CD4-positive, CD25-positive, alpha-beta regulatory T cell (primary cell): ENCODE measurements at regions not wholly inside any gene's neighbourhood (a gene's known extent, or its start where the extent isn't known, plus 50 kb on each side); places are given as distances from the start of the nearest gene placed in this dataset.

Experiments used
- ATAC-seq, 2 donors: fragments of 150-1000 bp; cut with Tn5 transposase; one replicate each; pipeline ENCODE4 v1.10.0; 2021; ENCODE audit warnings: low read depth in 2 of 2, moderate number of reproducible peaks in 2 of 2, moderate library complexity in 1 of 2
- DNase-seq, 3 donors: peaks; one replicate each; pipeline versions ENCODE4 v3.0.0 to v3.0.0-alpha.2; 2012 to 2022; ENCODE audit warnings: mixed read lengths in 1 of 3
- H3K27ac ChIP-seq: one replicate; pipeline ENCODE4 v1.7.0; 2013; ENCODE audit warnings: mild to moderate bottlenecking, low read length; ENCODE audit not compliant: insufficient read depth, poor library complexity, severe bottlenecking
- H3K27me3 ChIP-seq: one replicate; pipeline ENCODE4 v1.7.0; 2013; ENCODE audit warnings: low read length; ENCODE audit not compliant: control insufficient read depth, insufficient read depth
- H3K36me3 ChIP-seq: one replicate; pipeline ENCODE4 v1.7.0; 2013; ENCODE audit warnings: mild to moderate bottlenecking, low read length, moderate library complexity; ENCODE audit not compliant: control insufficient read depth, insufficient read depth
- H3K4me1 ChIP-seq: 2 replicates; pipeline ENCODE4 v1.7.0; 2013; ENCODE audit warnings: mild to moderate bottlenecking, low read length; ENCODE audit not compliant: insufficient read depth, control insufficient read depth, poor library complexity, severe bottlenecking
- H3K4me3 ChIP-seq: one replicate; pipeline ENCODE4 v1.7.0; 2013; ENCODE audit warnings: low read depth, mild to moderate bottlenecking, low read length, moderate library complexity
- H3K9me3 ChIP-seq, 2 experiments: 1 replicate in 1 of 2; 2 replicates in 1 of 2; pipeline ENCODE4 v1.7.0; 2013; ENCODE audit warnings: low read length in 2 of 2, mild to moderate bottlenecking in 1 of 2, moderate library complexity in 1 of 2; ENCODE audit not compliant: control insufficient read depth in 2 of 2
- H3K27ac Mint-ChIP-seq, 3 donors: one replicate each; pipeline ENCODE4 v1.8.0; 2020 to 2022; ENCODE audit warnings: mild to moderate bottlenecking in 3 of 3, mixed read lengths in 3 of 3, moderate library complexity in 2 of 3
- H3K27me3 Mint-ChIP-seq: one replicate; pipeline ENCODE4 v1.8.0; 2022; ENCODE audit warnings: mild to moderate bottlenecking, mixed read lengths
- H3K36me3 Mint-ChIP-seq: one replicate; pipeline ENCODE4 v1.8.0; 2020; ENCODE audit warnings: mixed read lengths
- H3K4me1 Mint-ChIP-seq, 4 donors: one replicate each; pipeline ENCODE4 v1.8.0; 2020 to 2022; ENCODE audit warnings: mixed read lengths in 4 of 4, mild to moderate bottlenecking in 1 of 4
- H3K4me3 Mint-ChIP-seq, 4 donors: one replicate each; pipeline ENCODE4 v1.8.0; 2020 to 2022; ENCODE audit warnings: mild to moderate bottlenecking in 4 of 4, mixed read lengths in 4 of 4, moderate library complexity in 3 of 4
- H3K9me3 Mint-ChIP-seq, 7 donors: one replicate each; pipeline ENCODE4 v1.8.0; 2020 to 2022; ENCODE audit warnings: mixed read lengths in 7 of 7, mild to moderate bottlenecking in 3 of 7, moderate library complexity in 2 of 7

- Mint-ChIP-seq H3K27me3 (peaks cover 8% of the 10 kb centered on the region), H3K36me3 (no peaks in the 10 kb centered on the region), H3K4me1 (no peaks in the 10 kb centered on the region), H3K9me3 (no peaks in the 10 kb centered on the region), H3K4me3 (no peak overlapping the region), H3K27ac (no peak overlapping the region)
- H3K9me3 ChIP-seq: no peaks in the 10 kb centered on the region
- no peak for DNase-seq
- H3K36me3 ChIP-seq: no peaks in the 10 kb centered on the region
- no peak for ATAC-seq
- H3K4me1 ChIP-seq: no peaks in the 10 kb centered on the region
- H3K27me3 ChIP-seq: peaks cover 2% of the 10 kb centered on the region
- no peak overlapping the region for H3K27ac ChIP-seq
- no peak overlapping the region for H3K4me3 ChIP-seq
These were observed 58.9 kb upstream of the EPC2 start for GRCh38 chr2:148585696-148586095.

- ATAC-seq: no peak
- Mint-ChIP-seq H3K9me3 (no peaks in the 10 kb centered on the region), H3K27ac (no peak overlapping the region), H3K4me3 (no peak overlapping the region), H3K36me3 (no peaks in the 10 kb centered on the region), H3K4me1 (no peaks in the 10 kb centered on the region), H3K27me3 (peaks cover 8% of the 10 kb centered on the region)
- H3K4me3 ChIP-seq: no peak overlapping the region
- peaks cover 2% of the 10 kb centered on the region for H3K27me3 ChIP-seq
- no peak for DNase-seq
- no peaks in the 10 kb centered on the region for H3K36me3 ChIP-seq
- H3K9me3 ChIP-seq: no peaks in the 10 kb centered on the region
- H3K27ac ChIP-seq: no peak overlapping the region
- H3K4me1 ChIP-seq: no peaks in the 10 kb centered on the region
These were observed 57.9 kb upstream of the EPC2 start for GRCh38 chr2:148586522-148587128.

GRCh38 chr2:148590612-148591011, 53.9 kb upstream of the EPC2 start:
- H3K9me3 Mint-ChIP-seq: peaks cover 0 to 2% (median 0%) of the 10 kb centered on the region in 7 donors
- Histone ChIP-seq H3K9me3 (no peaks in the 10 kb centered on the region), H3K36me3 (no peaks in the 10 kb centered on the region), H3K27ac (no peak overlapping the region), H3K4me3 (no peak overlapping the region), H3K4me1 (no peaks in the 10 kb centered on the region), H3K27me3 (no peaks in the 10 kb centered on the region)
- no peak overlapping the region for H3K4me3 Mint-ChIP-seq
- ATAC-seq: no peak
- H3K27me3 Mint-ChIP-seq: no peaks in the 10 kb centered on the region
- H3K4me1 Mint-ChIP-seq: no peaks in the 10 kb centered on the region
- DNase-seq: no peak
- no peaks in the 10 kb centered on the region for H3K36me3 Mint-ChIP-seq
- H3K27ac Mint-ChIP-seq: no peak overlapping the region

GRCh38 chr2:148592791-148593190, 51.8 kb upstream of the EPC2 start:
- ATAC-seq (no peak), DNase-seq (no peak)
- peaks cover 5% of the 10 kb centered on the region for H3K27me3 Mint-ChIP-seq
- Histone ChIP-seq H3K27me3 (no peaks in the 10 kb centered on the region), H3K36me3 (no peaks in the 10 kb centered on the region), H3K9me3 (no peaks in the 10 kb centered on the region), H3K4me3 (no peak overlapping the region), H3K4me1 (no peaks in the 10 kb centered on the region), H3K27ac (no peak overlapping the region)
- H3K36me3 Mint-ChIP-seq: no peaks in the 10 kb centered on the region
- H3K9me3 Mint-ChIP-seq: peaks cover 0 to 2% (median 0%) of the 10 kb centered on the region in 7 donors
- H3K27ac Mint-ChIP-seq: no peak overlapping the region
- no peak overlapping the region for H3K4me3 Mint-ChIP-seq
- no peaks in the 10 kb centered on the region for H3K4me1 Mint-ChIP-seq

- no peak overlapping the region for H3K4me3 Mint-ChIP-seq
- peaks cover 0 to 2% (median 0%) of the 10 kb centered on the region in 7 donors for H3K9me3 Mint-ChIP-seq
- H3K36me3 ChIP-seq: no peaks in the 10 kb centered on the region
- H3K36me3 Mint-ChIP-seq: no peaks in the 10 kb centered on the region
- DNase-seq (no peak), ATAC-seq (no peak)
- no peaks in the 10 kb centered on the region for H3K9me3 ChIP-seq
- H3K27ac ChIP-seq: no peak overlapping the region
- no peaks in the 10 kb centered on the region for H3K4me1 Mint-ChIP-seq
- no peak overlapping the region for H3K4me3 ChIP-seq
- H3K27me3 ChIP-seq: no peaks in the 10 kb centered on the region
- H3K4me1 ChIP-seq: no peaks in the 10 kb centered on the region
- H3K27ac Mint-ChIP-seq: no peak overlapping the region
- H3K27me3 Mint-ChIP-seq: peaks cover 10% of the 10 kb centered on the region
These were observed 51.1 kb upstream of the EPC2 start for GRCh38 chr2:148593421-148593820.

- no peaks in the 10 kb centered on the region for H3K4me1 Mint-ChIP-seq
- Histone ChIP-seq H3K27ac (no peak overlapping the region), H3K4me3 (no peak overlapping the region), H3K9me3 (no peaks in the 10 kb centered on the region), H3K4me1 (no peaks in the 10 kb centered on the region), H3K36me3 (no peaks in the 10 kb centered on the region), H3K27me3 (no peaks in the 10 kb centered on the region)
- H3K4me3 Mint-ChIP-seq: no peak overlapping the region
- ATAC-seq (no peak), DNase-seq (no peak)
- no peak overlapping the region for H3K27ac Mint-ChIP-seq
- H3K27me3 Mint-ChIP-seq: peaks cover 15% of the 10 kb centered on the region
- peaks cover 0 to 3% (median 0%) of the 10 kb centered on the region in 7 donors for H3K9me3 Mint-ChIP-seq
- no peaks in the 10 kb centered on the region for H3K36me3 Mint-ChIP-seq
These were observed 50.3 kb upstream of the EPC2 start for GRCh38 chr2:148594216-148594615.
